Activated T-helper 17 cell treated with anti-CD3 and anti-CD28 coated beads, Interleukin-2, amount 50 U/mL, for 72 hours (primary cell): ENCODE measurements at regions not wholly inside any gene's neighbourhood (a gene's known extent, or its start where the extent isn't known, plus 50 kb on each side); places are given as distances from the start of the nearest gene placed in this dataset.
A peak's percentile ranks its signal among the peaks of the same experiment; 100 is the strongest.

Experiments used
- ATAC-seq: fragments of 150-1000 bp; cut with Tn5 transposase; replicated peaks from 2 replicates; pipeline ENCODE4 v1.10.0; 2021; ENCODE audit warnings: mild to moderate bottlenecking, moderate library complexity
- H3K27ac Mint-ChIP-seq: one replicate; pipeline ENCODE4 v1.8.0; 2022; ENCODE audit warnings: mixed read lengths
- H3K27me3 Mint-ChIP-seq: one replicate; pipeline ENCODE4 v1.8.0; 2022; ENCODE audit warnings: mixed read lengths
- H3K36me3 Mint-ChIP-seq: one replicate; pipeline ENCODE4 v1.8.0; 2022; ENCODE audit warnings: low read depth, mild to moderate bottlenecking, mixed read lengths
- H3K4me1 Mint-ChIP-seq: one replicate; pipeline ENCODE4 v1.8.0; 2022; ENCODE audit warnings: mixed read lengths
- H3K4me3 Mint-ChIP-seq: one replicate; pipeline ENCODE4 v1.8.0; 2022; ENCODE audit warnings: mild to moderate bottlenecking, mixed read lengths
- H3K9me3 Mint-ChIP-seq: one replicate; pipeline ENCODE4 v1.8.0; 2022; ENCODE audit warnings: mixed read lengths

GRCh38 chr14:86852530-86852929 is 1140.5 kb downstream of the GALC start:
- ATAC-seq = no peak
- Mint-ChIP-seq H3K36me3 (no peaks in the 10 kb centered on the region), H3K4me3 (no peak overlapping the region), H3K27ac (no peak overlapping the region), H3K27me3 (no peaks in the 10 kb centered on the region), H3K9me3 (peaks cover 10% of the 10 kb centered on the region), H3K4me1 (no peaks in the 10 kb centered on the region)

GRCh38 chr14:86847140-86847539 is 1145.8 kb downstream of the GALC start:
- H3K4me1 Mint-ChIP-seq = no peaks in the 10 kb centered on the region
- H3K27me3 Mint-ChIP-seq = no peaks in the 10 kb centered on the region
- no peak overlapping the region for H3K27ac Mint-ChIP-seq
- H3K9me3 Mint-ChIP-seq = peaks cover 18% of the 10 kb centered on the region
- no peak for ATAC-seq
- H3K4me3 Mint-ChIP-seq = no peak overlapping the region
- no peaks in the 10 kb centered on the region for H3K36me3 Mint-ChIP-seq

GRCh38 chr14:86838363-86838762 is 1154.6 kb downstream of the GALC start:
- peak; percentile 55 for ATAC-seq
- H3K4me1 Mint-ChIP-seq = no peaks in the 10 kb centered on the region
- H3K36me3 Mint-ChIP-seq = no peaks in the 10 kb centered on the region
- H3K4me3 Mint-ChIP-seq = no peak overlapping the region
- peaks cover 5% of the 10 kb centered on the region for H3K9me3 Mint-ChIP-seq
- no peaks in the 10 kb centered on the region for H3K27me3 Mint-ChIP-seq
- no peak overlapping the region for H3K27ac Mint-ChIP-seq

DNA sequence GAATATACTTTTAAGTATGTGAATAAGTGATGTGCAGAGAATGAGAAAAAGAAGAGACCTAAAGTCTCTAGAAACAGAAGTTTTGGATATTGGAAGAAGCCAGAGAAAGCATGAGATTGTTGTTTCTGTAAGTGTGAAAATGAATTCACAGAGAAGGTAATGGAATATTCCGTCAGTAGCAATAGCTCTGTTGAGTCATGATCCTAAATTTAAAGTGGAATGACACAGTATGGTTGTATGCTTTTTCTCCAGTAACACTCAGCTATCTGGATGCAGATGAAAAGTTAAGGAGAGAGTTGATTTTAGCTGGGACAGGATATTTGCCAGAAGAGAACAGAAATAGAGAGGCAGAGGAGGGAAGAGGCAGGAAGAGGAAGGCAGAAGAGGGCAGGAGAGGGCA is 1166.3 kb downstream of the GALC start:
- H3K4me3 Mint-ChIP-seq = no peak overlapping the region
- peaks cover 13% of the 10 kb centered on the region for H3K9me3 Mint-ChIP-seq
- no peaks in the 10 kb centered on the region for H3K36me3 Mint-ChIP-seq
- no peaks in the 10 kb centered on the region for H3K27me3 Mint-ChIP-seq
- H3K4me1 Mint-ChIP-seq = no peaks in the 10 kb centered on the region
- ATAC-seq = no peak
- no peak overlapping the region for H3K27ac Mint-ChIP-seq

- no peak for ATAC-seq
- H3K9me3 Mint-ChIP-seq = peaks cover 13% of the 10 kb centered on the region
- H3K4me3 Mint-ChIP-seq = no peak overlapping the region
- H3K36me3 Mint-ChIP-seq = no peaks in the 10 kb centered on the region
- no peaks in the 10 kb centered on the region for H3K4me1 Mint-ChIP-seq
- H3K27ac Mint-ChIP-seq = no peak overlapping the region
- H3K27me3 Mint-ChIP-seq = no peaks in the 10 kb centered on the region
These were observed 1168.8 kb downstream of the GALC start for GRCh38 chr14:86824167-86824566.

- no peaks in the 10 kb centered on the region for H3K4me1 Mint-ChIP-seq
- peaks cover 13% of the 10 kb centered on the region for H3K9me3 Mint-ChIP-seq
- H3K27me3 Mint-ChIP-seq = no peaks in the 10 kb centered on the region
- no peak overlapping the region for H3K27ac Mint-ChIP-seq
- ATAC-seq = no peak
- no peak overlapping the region for H3K4me3 Mint-ChIP-seq
- H3K36me3 Mint-ChIP-seq = no peaks in the 10 kb centered on the region
These were observed 1169.4 kb downstream of the GALC start for GRCh38 chr14:86823581-86823980.

DNA sequence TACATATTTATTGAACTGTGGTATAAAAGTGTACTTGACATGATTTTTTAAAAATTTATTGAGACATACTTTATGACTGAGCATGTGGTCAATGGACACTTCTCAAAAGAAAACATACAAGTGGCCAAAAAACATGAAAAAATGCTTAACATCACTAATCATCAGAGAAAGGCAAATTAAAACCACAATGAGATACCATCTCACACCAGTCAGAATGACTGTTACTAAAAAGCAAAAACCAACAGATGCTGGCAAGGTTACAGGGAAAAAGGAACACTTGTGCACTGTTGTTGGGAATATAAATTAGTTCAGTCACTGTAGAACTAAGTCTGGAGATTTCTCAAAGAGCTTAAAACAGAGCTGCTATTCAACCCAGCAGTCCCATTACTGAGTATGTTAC is 1177.6 kb downstream of the GALC start:
- H3K4me3 Mint-ChIP-seq = no peak overlapping the region
- H3K36me3 Mint-ChIP-seq = no peaks in the 10 kb centered on the region
- H3K27ac Mint-ChIP-seq = no peak overlapping the region
- no peaks in the 10 kb centered on the region for H3K27me3 Mint-ChIP-seq
- peaks cover 24% of the 10 kb centered on the region for H3K9me3 Mint-ChIP-seq
- ATAC-seq = no peak
- no peaks in the 10 kb centered on the region for H3K4me1 Mint-ChIP-seq

- Mint-ChIP-seq H3K27ac (no peak overlapping the region), H3K4me3 (no peak overlapping the region), H3K36me3 (no peaks in the 10 kb centered on the region), H3K4me1 (no peaks in the 10 kb centered on the region), H3K27me3 (no peaks in the 10 kb centered on the region), H3K9me3 (peaks cover 7% of the 10 kb centered on the region)
- ATAC-seq = no peak
These were observed 1190.3 kb downstream of the GALC start for GRCh38 chr14:86802726-86803125.

DNA sequence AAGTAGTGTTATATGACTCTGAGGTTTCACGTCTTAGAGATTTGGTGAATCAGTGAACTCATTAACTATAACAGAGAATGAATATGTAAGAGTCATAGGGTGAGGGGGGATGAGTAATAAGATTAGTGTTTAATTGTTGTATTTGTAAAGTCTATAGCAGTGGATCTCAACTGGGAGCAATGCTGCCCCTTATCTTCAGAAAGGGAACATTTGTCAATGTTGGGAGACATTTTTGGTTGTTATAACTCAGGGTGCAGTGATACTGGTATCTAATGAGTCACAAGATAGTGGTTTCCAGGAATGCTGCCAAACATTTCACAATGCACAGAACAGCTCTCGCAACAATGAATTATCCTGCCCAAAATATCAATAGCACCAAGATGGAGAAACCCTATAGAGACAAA is 1193.7 kb downstream of the GALC start:
- peaks cover 3% of the 10 kb centered on the region for H3K9me3 Mint-ChIP-seq

GRCh38 chr14:86798330-86798729 is 1194.7 kb downstream of the GALC start:
- Mint-ChIP-seq H3K36me3 (no peaks in the 10 kb centered on the region), H3K4me1 (no peaks in the 10 kb centered on the region), H3K27ac (no peak overlapping the region), H3K9me3 (peaks cover 4% of the 10 kb centered on the region), H3K4me3 (no peak overlapping the region), H3K27me3 (no peaks in the 10 kb centered on the region)
- no peak for ATAC-seq

More for the DNA sequence above, 1193.7 kb downstream of the GALC start:
- Mint-ChIP-seq H3K4me3 (no peak overlapping the region), H3K4me1 (no peaks in the 10 kb centered on the region), H3K27me3 (no peaks in the 10 kb centered on the region), H3K36me3 (no peaks in the 10 kb centered on the region), H3K27ac (no peak overlapping the region)
- no peak for ATAC-seq

- H3K27me3 Mint-ChIP-seq = no peaks in the 10 kb centered on the region
- no peak overlapping the region for H3K27ac Mint-ChIP-seq
- H3K4me1 Mint-ChIP-seq = no peaks in the 10 kb centered on the region
- no peak for ATAC-seq
- peaks cover 9% of the 10 kb centered on the region for H3K9me3 Mint-ChIP-seq
- H3K36me3 Mint-ChIP-seq = no peaks in the 10 kb centered on the region
- no peak overlapping the region for H3K4me3 Mint-ChIP-seq
These were observed 1196.0 kb downstream of the GALC start for GRCh38 chr14:86797075-86797351.

DNA sequence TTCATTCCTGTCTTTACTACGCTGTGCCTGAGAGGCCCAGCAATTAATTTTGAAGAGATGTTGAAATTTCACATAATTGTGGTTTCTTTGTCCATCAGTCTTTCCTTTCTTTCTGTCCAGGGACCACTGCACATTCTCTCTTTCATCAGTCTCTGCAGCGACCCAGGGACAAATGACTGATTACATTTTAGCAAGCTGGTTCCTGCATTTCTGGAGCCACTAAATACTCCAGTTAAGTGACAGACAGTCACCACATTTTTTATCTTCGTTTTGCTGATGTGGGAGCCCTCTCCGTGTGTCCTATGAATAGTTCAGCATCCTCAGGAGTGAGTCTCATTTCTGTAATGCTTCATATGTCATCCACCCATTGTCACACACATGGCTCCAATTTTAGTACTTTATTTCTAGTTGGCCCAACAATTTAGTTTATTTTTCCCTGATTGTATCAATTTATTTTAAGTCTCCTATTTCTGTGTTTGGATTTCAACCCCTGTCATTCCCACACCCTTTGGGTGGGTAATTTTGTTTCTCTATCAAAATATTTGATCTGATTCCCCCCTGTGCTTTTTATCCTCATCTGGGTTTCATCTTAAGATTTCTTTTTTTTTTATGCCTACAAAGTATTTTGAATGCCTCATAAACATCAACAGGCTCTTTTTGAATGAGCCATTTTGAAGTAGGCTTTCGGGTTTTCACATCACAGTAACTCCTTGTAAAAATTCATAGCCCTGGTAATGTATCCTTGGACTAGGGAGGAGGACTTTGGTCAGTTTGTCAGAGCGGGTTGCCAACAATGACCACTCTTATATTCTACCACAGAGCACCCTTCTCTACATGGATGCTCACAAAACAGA is 1196.5 kb downstream of the GALC start:
- Mint-ChIP-seq H3K36me3 (no peaks in the 10 kb centered on the region), H3K27ac (no peak overlapping the region), H3K4me1 (no peaks in the 10 kb centered on the region), H3K27me3 (no peaks in the 10 kb centered on the region), H3K9me3 (peaks cover 9% of the 10 kb centered on the region), H3K4me3 (no peak overlapping the region)
- ATAC-seq = no peak

DNA sequence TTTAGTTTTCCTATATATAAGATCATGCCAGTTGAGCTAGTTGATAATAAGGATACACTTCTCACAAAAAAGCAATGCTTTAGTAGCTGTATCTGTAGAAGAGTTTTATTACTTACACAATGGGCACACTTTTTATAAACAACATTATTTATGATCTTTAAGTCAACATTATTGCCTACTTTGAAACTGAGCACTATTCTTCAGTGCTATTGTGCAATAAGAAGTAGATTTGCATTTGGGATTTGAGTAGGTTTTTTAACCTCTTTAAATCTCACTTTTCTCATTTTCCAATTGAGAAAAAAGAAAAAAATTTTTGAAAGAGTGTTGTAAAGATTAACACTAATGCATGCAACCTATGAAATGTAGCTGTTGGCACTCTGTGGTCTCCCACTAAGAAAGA is 1198.3 kb downstream of the GALC start:
- Mint-ChIP-seq H3K4me3 (no peak overlapping the region), H3K4me1 (no peaks in the 10 kb centered on the region), H3K27ac (no peak overlapping the region), H3K36me3 (no peaks in the 10 kb centered on the region), H3K27me3 (no peaks in the 10 kb centered on the region), H3K9me3 (peaks cover 9% of the 10 kb centered on the region)
- ATAC-seq = no peak

- no peaks in the 10 kb centered on the region for H3K27me3 Mint-ChIP-seq
- ATAC-seq = no peak
- H3K36me3 Mint-ChIP-seq = no peaks in the 10 kb centered on the region
- H3K4me1 Mint-ChIP-seq = no peaks in the 10 kb centered on the region
- H3K4me3 Mint-ChIP-seq = no peak overlapping the region
- H3K27ac Mint-ChIP-seq = no peak overlapping the region
- peaks cover 6% of the 10 kb centered on the region for H3K9me3 Mint-ChIP-seq
These were observed 1202.3 kb downstream of the GALC start for GRCh38 chr14:86790408-86791364.

- Mint-ChIP-seq H3K9me3 (peaks cover 4% of the 10 kb centered on the region), H3K27ac (no peak overlapping the region)
- no peak for ATAC-seq
These were observed 1204.8 kb downstream of the GALC start for GRCh38 chr14:86788224-86788623.

More at GRCh38 chr14:86788224-86788623, 1204.8 kb downstream of the GALC start:
- H3K4me1 Mint-ChIP-seq = no peaks in the 10 kb centered on the region
- H3K4me3 Mint-ChIP-seq = no peak overlapping the region
- no peaks in the 10 kb centered on the region for H3K36me3 Mint-ChIP-seq
- H3K27me3 Mint-ChIP-seq = no peaks in the 10 kb centered on the region
